SK-N-SH treated with all-trans-retinoic acid at 6 μM for 48 hours (cell line): ENCODE measurements at regions not wholly inside any gene's neighbourhood (a gene's known extent, or its start where the extent isn't known, plus 50 kb on each side); places are given as distances from the start of the nearest gene placed in this dataset.

Source experiments
- ARNTL ChIP-seq: fragments of 450-650 bp; formaldehyde crosslinking; IDR thresholded peaks from 2 replicates; pipeline ENCODE4 v1.5.0; 2020; ENCODE audit warnings: low read depth, mild to moderate bottlenecking, moderate library complexity, borderline replicate concordance
- PATZ1 ChIP-seq: fragments of 250-450 bp; sonication (Bioruptor Pico); IDR thresholded peaks from 2 replicates; pipeline ENCODE4 v1.8.0; 2020; ENCODE audit warnings: mild to moderate bottlenecking, moderate library complexity, borderline replicate concordance
- RARB ChIP-seq: fragments of 250-450 bp; sonication (Bioruptor Pico); IDR thresholded peaks from 2 replicates; pipeline ENCODE4 v1.8.0; 2021; ENCODE audit warnings: mild to moderate bottlenecking, moderate library complexity
- SNAI2 ChIP-seq: fragments of 250-450 bp; sonication (Bioruptor Pico); IDR thresholded peaks from 2 replicates; pipeline ENCODE4 v1.5.0; 2020; ENCODE audit warnings: mild to moderate bottlenecking, moderate library complexity
- TCF4 ChIP-seq: fragments of 250-450 bp; sonication (Bioruptor Pico); IDR thresholded peaks from 2 replicates; pipeline ENCODE4 v1.8.0; 2021; ENCODE audit warnings: mild to moderate bottlenecking, moderate library complexity, borderline replicate concordance
- TOX ChIP-seq: fragments of 250-450 bp; sonication (Bioruptor Pico); IDR thresholded peaks from 2 replicates; pipeline ENCODE4 v1.8.0; 2021; ENCODE audit warnings: mild to moderate bottlenecking, moderate library complexity, borderline replicate concordance
- ZFP3 ChIP-seq: fragments of 250-450 bp; sonication (Bioruptor Pico); IDR thresholded peaks from 2 replicates; pipeline ENCODE4 v1.5.0; 2020; ENCODE audit warnings: mild to moderate bottlenecking, moderate library complexity
- ZFP30 ChIP-seq: fragments of 450-650 bp; formaldehyde crosslinking; IDR thresholded peaks from 2 replicates; pipeline ENCODE4 v1.5.0; 2022; ENCODE audit warnings: mild to moderate bottlenecking, moderate library complexity

GRCh38 chr6:169846286-169847056 lies 95.0 kb downstream of the ERMARD start:
- TF ChIP-seq ARNTL (CRISPR knock-in tag) = no peak
- no peak for TF ChIP-seq RARB
- TF ChIP-seq ZFP3 (CRISPR knock-in tag) = no peak
- no peak for TF ChIP-seq PATZ1 (CRISPR knock-in tag)
- no peak for TF ChIP-seq TOX (CRISPR knock-in tag)
- no peak for TF ChIP-seq TCF4
- no peak for TF ChIP-seq ZFP30 (CRISPR knock-in tag)
- TF ChIP-seq SNAI2 (CRISPR knock-in tag) = no peak
